NCI-H1105 treated with DMSO at 0.1 percent for 48 hours (cell line): ENCODE measurements at regions not wholly inside any gene's neighbourhood (a gene's known extent, or its start where the extent isn't known, plus 50 kb on each side); places are given as distances from the start of the nearest gene placed in this dataset.

Source experiments
- DNase-seq: peaks from one replicate; lab custom pipeline; 2025; lab: John Stamatoyannopoulos, UW

- no peak for DNase-seq
Measured at GRCh38 chr2:181770150-181770549, 89.8 kb upstream of the NEUROD1 start.

GRCh38 chr2:181771356-181771755, 91.0 kb upstream of the NEUROD1 start:
- no peak for DNase-seq

DNA sequence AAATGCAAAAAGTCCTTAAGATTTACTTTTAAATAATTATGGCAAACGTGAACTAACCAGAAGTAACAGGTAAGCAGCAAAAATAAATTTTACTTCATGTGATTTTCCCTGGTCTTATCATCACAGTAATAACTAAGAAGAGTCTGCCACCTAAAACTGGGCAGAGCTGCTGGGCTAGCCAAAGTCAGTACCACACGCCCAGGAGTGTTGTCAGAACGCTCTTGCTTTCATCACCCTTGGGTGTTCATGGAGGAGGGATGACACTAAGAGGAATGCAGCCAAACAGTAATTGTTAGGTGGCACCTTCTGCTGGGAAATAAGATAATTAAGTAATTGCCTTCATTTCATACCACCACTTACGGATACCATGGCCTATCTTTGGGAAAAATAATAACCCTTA, 92.0 kb upstream of the NEUROD1 start:
- DNase-seq, result no peak

GRCh38 chr2:181772777-181773176, 92.5 kb upstream of the NEUROD1 start:
- DNase-seq, result no peak

DNA sequence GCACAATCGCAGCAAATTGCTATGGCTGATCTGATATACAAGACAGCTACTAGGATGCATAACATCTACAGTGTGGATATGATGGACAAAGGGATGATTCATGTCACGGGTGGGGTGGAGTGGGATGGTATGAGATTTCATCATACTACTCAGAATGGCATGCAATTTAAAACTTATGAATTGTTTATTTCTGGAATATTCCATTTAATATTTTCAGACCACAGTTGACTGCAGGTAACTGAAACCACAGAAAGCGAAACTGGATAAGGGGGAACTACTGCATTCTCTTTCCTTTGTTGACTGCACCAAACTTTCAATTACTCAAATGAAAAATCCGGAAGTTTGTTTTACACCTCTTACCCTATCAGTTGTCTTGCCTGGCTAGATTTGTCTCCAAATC, 94.4 kb upstream of the NEUROD1 start:
- DNase-seq, result no peak

- DNase-seq, result no peak
Measured at GRCh38 chr2:181776336-181776735, 96.0 kb upstream of the NEUROD1 start.

DNA sequence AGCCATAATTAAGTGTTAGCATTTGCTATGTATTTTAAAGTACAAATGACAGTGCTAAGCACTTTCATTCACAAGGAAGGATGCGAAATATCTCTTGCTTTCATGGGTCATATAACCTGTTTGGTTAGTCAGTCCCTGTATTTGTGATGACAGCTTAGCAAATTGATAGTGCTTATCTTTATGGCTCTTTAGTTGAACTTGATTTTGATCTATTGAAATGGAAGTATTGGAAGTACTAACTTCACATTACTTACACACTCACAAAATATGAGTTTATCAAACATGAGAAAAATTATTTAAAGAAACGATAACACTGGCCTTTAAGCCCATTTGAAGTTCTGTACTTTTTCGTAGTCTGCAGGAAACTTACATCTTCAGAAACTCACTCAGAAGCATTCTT, 97.4 kb upstream of the NEUROD1 start:
- no peak for DNase-seq

- DNase-seq, result no peak
Measured at GRCh38 chr2:181778621-181779201, 98.4 kb upstream of the NEUROD1 start.

DNA sequence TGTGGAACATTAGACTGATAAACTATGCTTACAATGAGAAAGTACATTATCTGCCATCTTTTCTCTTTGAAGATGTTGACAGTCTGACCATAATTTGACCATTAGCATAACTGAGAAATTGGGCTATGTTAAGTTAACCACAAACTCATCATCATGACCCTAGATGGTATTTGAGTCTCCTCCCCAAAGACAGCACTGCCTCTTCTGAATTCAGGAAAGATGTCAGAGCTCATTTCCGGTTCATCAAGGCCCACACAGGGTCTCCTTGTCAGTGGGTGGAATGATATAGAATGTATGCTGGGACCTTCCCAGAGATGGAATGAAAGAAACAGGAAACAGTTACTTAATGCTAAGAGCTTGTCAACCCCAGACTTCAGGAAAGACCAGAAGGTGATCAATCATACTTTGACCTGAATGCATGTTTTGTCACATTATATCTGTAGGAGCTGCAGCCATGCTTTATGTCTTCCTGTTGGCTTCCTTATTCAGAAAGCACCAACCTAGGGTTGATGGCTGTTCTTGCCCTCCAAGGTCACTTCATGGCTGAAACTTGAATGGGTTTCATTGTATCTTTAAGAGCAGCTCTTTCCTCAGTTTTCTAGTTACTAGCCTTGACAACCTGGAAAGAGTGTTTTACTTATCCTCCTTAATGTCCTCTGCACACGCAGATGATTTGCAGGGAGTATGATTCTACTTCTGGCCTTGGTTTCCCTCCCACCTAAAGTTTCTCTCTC, 99.1 kb upstream of the NEUROD1 start:
- DNase-seq, result no peak

DNA sequence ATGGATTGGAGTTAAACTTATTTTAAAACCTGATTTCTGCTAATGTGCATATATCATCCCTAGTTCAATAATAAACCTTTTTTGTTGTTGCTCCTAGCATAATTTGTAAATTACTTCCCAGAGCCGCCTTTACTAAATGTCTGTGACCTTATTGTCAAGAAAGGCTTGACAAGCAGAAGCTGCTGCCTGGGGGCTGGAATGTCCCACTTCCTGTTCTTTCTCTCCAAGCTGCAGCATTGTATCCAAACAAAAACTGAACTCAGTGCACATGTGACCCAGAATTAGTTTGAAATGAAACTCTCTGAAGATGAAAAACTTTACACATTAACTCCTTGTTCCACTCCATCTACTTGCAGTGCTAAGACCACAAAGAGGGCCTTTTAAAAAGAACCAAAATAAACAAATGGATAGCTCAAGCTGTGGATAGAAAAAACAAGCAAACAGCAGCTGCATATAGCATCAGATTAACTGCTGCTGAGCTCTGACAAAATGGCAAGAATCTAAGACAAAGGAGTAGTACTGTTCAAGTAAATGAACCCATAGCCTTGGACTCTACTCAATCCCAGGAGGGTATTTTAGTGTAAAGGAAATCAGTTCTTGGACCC, 99.8 kb upstream of the NEUROD1 start:
- no peak for DNase-seq

DNA sequence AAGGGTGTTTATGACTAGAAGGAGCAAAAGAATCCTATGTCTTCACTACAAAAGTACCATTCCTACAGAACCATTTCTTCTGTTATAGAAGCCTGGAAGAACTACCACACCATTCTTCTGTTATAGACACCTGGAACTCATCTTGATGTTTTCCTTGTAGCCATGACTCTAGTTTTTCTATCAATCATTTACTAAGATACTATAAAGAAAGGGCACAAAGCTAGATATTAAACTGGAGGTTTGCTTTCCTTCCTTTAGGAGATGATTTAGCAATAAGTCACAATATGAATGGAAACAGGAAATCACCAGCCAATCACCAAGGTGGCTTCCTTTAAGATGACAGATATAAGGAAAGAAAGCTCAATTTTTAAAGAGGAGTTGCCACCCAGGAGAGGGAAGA, 100.3 kb upstream of the NEUROD1 start:
- no peak for DNase-seq

GRCh38 chr2:181781078-181781786, 100.9 kb upstream of the NEUROD1 start:
- DNase-seq, result peak; percentile 24

DNA sequence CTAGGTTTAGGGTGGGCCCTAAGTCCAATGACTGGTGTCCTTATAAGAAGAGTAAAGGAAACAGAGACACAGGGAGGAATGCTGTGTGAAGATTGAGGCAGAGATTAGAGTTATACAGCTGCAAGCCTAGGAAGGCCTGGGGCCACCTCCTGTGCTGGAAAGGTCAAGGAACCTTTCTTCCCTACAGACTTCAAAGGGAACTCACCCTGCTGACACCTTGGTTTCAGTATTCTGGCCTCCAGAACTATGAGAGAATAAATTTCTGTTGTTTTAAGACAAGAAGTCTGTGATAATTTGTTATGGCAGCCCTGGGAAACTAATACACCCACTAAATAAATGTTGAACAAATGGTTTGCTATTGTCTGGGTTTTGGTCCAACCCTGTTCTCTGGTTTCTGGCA, 102.3 kb upstream of the NEUROD1 start:
- no peak for DNase-seq

DNA sequence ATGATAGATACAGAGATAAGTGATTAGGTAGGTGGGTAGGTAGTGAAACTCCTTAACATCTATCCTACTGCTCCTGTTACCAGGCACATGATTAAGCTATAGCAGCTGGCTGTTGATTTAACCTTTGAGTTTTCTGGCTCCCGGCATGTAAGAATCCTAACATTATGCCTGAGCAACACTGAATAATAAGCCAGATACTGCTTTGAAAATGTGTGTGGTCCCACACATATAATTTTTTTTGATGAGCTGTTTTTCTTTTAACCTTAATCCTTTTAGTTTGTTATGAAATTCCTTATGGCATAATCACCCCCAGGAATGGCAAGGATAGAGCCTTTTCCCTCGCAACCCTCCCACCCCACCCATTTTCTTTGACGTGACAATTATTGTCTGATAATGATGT, 104.2 kb upstream of the NEUROD1 start:
- DNase-seq, result peak; percentile 26

- no peak for DNase-seq
Measured at GRCh38 chr2:181785691-181786344, 105.5 kb upstream of the NEUROD1 start.

DNA sequence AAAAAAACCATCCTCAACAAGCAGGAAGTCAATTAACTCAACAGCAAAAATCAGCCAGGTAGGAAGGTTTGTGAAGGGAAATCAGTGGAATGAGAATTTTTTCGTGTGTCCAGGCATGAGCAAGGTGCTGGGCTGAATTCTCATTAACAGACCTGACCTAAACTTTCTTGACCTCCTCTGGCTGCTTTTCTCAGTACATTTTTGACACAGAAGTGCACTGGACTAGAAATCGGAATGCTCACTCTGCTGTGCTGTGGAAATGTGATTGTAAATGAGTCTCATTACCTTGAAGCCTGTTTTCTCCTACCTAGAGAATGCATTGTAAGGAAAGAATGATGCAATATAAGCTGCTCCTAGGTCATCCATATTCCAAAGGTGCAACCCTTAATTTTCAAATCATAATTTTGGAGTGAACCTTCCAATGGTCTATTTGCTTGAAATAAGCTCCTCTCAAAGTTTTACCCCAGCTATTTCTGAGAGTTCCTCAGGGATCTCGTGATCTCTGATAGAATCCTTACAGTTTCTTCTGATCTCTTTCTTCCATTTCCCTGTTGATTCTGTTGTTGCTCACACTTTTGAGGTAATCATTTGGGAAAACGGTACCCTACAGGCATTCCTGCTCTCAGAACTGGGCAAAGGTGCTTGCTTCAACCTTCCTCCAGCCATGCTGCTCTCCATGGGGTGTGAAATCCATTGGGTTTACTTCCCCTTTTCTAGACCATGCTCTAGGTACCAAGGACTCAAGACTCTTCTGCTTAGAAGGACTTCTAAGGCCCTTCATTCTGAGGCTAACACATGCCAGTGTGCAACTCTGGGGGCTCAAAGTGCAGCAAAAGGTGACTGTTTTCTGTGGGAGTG, 104.9 kb upstream of the ITPRID2 start:
- DNase-seq, result no peak

- no peak for DNase-seq
Measured at GRCh38 chr2:181787310-181788048, 104.1 kb upstream of the ITPRID2 start.

GRCh38 chr2:181788897-181789555, 102.5 kb upstream of the ITPRID2 start:
- no peak for DNase-seq

- no peak for DNase-seq
Measured at GRCh38 chr2:181789827-181790448, 101.6 kb upstream of the ITPRID2 start.
